ENCODE measurements at regions not wholly inside any gene's neighbourhood (a gene's known extent, or its start where the extent isn't known, plus 50 kb on each side); places are given as distances from the start of the nearest gene placed in this dataset.
"Not testable (repeated sequence)": the region's sequence is repeated elsewhere in the genome, so short reads cannot be mapped to it uniquely, and the experiment has no call there.

- no peak for DNase-seq
Observed at GRCh38 chr14:66300886-66301285, 185.3 kb upstream of the CCDC196 start.

- DNase-seq = no peak
Observed at GRCh38 chr14:66306101-66306500, 180.1 kb upstream of the CCDC196 start.

- DNase-seq = no peak
Observed at GRCh38 chr14:66311058-66311457, 175.1 kb upstream of the CCDC196 start.

GRCh38 chr14:66311990-66312389 is 174.2 kb upstream of the CCDC196 start:
- DNase-seq = no peak

- no peak for DNase-seq
Observed at GRCh38 chr14:66312451-66312850, 173.7 kb upstream of the CCDC196 start.

GRCh38 chr14:66315098-66315497 is 171.1 kb upstream of the CCDC196 start:
- DNase-seq = no peak

GRCh38 chr14:66315548-66315947 is 170.6 kb upstream of the CCDC196 start:
- no peak for DNase-seq

- no peak for DNase-seq
Observed at GRCh38 chr14:66322564-66322963, 163.6 kb upstream of the CCDC196 start.

- DNase-seq = no peak
Observed at GRCh38 chr14:66330228-66330627, 155.9 kb upstream of the CCDC196 start.

GRCh38 chr14:66330916-66331315 is 155.3 kb upstream of the CCDC196 start:
- DNase-seq = no peak

GRCh38 chr14:66333293-66333692 is 152.9 kb upstream of the CCDC196 start:
- not testable (repeated sequence) for DNase-seq

- no peak for DNase-seq
Observed at GRCh38 chr14:66341239-66341638, 144.9 kb upstream of the CCDC196 start.

- DNase-seq = no peak
Observed at GRCh38 chr14:66345986-66346385, 140.2 kb upstream of the CCDC196 start.

GRCh38 chr14:66351310-66351709 is 134.9 kb upstream of the CCDC196 start:
- DNase-seq = no peak

- DNase-seq = no peak
Observed at GRCh38 chr14:66359500-66359899, 126.7 kb upstream of the CCDC196 start.

GRCh38 chr14:66360366-66360926 is 125.7 kb upstream of the CCDC196 start:
- no peak for DNase-seq

- DNase-seq = no peak
Observed at GRCh38 chr14:66361013-66361412, 125.2 kb upstream of the CCDC196 start.

GRCh38 chr14:66365388-66365787 is 120.8 kb upstream of the CCDC196 start:
- DNase-seq = no peak

GRCh38 chr14:66369157-66369697 is 116.9 kb upstream of the CCDC196 start:
- no peak for DNase-seq

GRCh38 chr14:66371776-66372175 is 114.4 kb upstream of the CCDC196 start:
- DNase-seq = no peak

GRCh38 chr14:66375046-66375964 is 110.9 kb upstream of the CCDC196 start:
- no peak for DNase-seq

- DNase-seq = no peak
Observed at GRCh38 chr14:66377574-66377973, 108.6 kb upstream of the CCDC196 start.

GRCh38 chr14:66378712-66379505 is 107.3 kb upstream of the CCDC196 start:
- no peak for DNase-seq

All from activated T-cell treated with anti-CD3 and anti-CD28 coated beads, Interleukin-2, amount 50 U/mL, for 48 hours (primary cell).